NCI-H2196 treated with DMSO at 0.1 percent for 48 hours (cell line): ENCODE measurements at regions not wholly inside any gene's neighbourhood (a gene's known extent, or its start where the extent isn't known, plus 50 kb on each side); places are given as distances from the start of the nearest gene placed in this dataset.

Experiments
- DNase-seq: peaks from one replicate; lab custom pipeline; 2025; ENCODE audit not compliant: unreplicated experiment; lab: John Stamatoyannopoulos, UW

DNA sequence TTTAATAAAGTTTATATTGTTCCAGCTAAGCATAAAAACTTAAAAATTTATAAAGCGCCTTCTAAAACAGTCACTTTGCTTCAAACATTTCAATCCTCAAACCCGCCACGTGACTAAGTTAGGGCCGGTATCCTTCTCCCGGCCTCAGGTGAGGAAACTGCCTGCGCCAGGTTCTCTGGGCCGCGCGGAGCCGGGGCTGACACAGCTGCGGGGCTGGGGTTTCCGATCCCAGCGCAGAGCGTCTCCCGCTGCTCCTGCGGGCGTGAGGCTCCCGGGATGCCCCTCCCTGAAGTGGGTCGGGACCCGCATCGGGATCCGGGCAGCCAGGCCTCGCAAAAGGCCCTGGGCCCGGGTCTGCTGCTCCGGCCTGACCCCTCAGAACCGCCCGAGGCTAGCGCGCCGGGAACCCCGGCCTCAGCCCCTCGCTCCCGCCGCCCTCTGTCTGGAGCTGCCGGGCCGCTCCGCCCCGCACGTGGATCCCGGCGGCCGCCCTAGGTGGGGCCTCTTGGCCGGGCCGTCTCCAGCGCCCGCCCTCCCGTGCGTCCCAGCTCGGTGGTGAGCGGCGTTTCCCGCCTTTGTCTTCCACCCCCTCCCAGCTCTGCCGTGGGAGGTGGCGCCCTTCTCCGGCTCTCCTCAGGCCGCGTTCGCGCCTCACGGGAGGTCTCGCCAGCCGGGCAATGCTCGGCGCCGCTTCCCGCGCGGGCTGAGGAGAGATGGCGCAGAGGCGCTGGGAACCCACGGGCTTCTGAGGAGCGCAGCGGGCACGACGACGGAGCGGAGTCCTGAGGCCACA is 267.9 kb downstream of the DLL1 start:
- DNase-seq = no peak

DNA sequence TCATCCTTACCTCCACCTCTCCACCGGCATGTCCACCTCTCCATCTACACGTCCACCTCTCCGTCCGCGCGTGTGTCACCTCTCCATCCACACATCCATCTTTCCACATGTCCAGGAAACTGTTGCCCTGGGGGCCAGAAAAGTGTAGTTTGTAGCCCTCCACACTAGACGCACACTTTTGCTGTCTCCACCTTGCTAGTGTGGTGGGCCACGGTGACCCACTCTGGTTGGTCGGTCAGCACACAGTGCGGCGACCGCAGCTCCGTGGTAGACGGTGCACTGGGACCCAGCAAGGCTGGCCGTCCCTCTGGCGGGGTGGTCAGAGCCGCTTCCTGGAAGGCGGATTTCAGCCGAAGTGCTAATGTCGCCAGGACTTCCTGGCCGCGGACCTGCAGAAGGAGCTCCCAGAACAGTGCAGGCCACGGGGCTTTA is 268.6 kb downstream of the DLL1 start:
- no peak for DNase-seq

DNA sequence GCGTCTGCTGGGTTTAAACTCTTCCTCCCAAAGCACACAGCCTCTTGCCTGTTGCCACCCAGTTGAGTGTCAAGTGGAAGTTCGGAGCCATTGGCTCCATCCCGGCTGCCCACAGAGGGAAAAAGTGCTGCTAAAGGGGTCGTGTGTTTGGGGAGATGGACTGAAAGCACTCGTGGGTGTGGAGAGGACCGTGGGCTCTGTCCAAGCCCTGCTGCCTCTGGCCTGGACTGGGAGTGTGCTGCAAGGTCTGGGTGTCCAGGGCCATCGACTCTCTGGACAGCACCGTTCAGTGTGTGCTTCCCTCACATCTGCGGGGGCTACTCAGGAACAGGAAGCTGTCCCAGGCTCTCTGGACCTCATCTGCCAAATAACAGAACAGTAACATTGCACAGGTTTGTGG is 269.3 kb downstream of the DLL1 start:
- DNase-seq = no peak

DNA sequence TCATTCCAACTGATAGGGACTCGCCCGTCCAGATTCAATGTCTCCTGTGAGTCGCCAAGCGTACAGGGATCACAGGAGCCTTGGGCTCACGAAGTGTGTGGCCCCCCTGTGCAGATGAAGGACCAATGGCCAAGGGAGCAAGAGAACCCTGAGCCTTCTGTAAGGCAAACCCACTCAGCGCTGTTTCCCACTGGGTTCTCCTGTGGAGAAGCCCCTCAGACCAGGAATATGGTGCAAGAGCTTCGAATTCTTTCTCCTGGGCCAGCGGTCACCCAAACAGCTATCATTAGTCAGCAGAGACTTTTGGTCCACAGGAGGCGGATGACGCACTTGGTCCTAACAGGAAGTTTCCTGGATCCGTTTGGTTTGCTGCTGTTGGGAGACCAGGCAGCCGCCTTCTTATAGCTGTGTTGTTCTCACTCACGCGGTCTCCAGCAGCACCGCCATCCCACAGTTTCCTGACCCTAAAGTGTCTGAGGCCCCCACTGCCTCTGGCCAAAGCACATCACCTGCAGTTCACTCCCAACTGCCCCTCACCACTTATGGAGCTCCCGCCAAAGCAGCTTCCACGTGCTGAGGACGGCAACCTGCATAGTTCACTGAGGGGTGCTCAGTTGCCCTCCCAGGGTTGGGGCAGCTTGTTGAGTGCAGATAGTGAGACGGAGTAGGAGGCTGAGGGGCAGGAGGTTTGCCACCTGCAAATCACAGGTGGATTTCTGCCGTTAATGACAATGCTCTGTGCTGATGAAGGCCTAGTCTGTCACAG is 268.6 kb downstream of the ERMARD start:
- no peak for DNase-seq

DNA sequence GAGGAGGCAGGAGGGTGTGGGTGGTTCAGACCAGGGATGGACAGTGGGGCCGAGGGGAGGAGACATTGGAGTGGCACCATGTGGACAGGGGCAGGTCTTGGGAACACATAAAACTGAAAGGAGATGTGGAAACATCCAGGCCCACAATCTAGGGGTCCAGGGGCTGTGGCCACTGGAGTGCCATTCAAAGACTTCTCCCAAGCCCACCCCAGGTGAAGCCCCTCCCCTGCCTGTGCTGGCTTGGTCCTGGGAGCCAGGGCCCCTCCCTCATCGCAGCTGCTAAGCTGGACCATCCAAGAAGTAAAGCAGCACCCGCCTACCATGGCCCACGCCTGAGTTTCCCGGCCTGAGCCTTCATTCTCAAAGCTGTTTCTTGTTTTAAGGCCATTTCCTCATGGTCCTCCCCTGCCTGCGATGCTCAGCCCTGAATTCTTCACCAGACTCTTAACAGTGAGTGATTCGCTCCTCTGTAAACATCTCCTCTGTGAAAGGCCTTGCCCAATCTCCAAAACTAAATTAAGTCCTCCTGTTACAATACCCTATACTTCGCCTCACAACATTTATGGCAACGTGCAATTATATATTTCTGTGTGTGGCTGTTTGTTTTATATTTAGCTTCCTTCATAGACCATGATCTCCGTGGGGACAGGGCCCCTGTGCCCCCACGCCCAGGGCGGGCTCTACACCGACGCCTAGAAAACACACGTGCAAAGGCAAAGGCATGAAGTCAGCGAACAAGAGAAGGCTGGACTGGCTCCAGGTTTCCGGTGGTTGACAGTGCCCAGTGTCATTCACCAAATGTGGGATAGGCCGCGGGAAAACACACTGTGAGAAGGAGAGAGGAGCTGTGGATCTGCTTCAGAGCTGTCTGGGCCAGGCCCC is 267.8 kb downstream of the ERMARD start:
- DNase-seq = no peak

DNA sequence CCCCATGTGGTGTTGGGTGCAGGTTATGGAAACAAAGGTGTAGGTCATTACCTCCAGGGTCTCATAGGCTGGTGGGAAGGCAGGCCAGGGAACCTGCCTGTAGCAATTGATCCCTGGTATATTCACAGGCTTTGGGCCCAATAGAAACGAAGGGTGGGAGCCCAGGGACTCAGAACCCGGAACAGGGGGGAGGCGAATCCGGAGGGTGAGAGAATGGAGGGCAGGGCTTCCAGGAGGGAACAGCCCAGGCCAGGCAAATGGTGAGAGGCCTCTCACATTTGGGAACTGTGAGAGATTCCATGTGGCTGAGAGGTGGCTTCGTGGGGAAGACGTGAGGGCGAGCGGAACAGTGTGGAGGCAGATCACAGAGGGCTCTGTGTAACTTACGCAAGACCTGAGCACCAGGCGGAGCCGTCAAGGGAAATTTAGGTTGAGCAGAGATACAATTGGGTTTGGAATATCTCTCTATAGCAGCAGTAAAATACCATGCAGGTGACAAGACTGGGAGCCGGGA is 267.1 kb downstream of the ERMARD start:
- no peak for DNase-seq

DNA sequence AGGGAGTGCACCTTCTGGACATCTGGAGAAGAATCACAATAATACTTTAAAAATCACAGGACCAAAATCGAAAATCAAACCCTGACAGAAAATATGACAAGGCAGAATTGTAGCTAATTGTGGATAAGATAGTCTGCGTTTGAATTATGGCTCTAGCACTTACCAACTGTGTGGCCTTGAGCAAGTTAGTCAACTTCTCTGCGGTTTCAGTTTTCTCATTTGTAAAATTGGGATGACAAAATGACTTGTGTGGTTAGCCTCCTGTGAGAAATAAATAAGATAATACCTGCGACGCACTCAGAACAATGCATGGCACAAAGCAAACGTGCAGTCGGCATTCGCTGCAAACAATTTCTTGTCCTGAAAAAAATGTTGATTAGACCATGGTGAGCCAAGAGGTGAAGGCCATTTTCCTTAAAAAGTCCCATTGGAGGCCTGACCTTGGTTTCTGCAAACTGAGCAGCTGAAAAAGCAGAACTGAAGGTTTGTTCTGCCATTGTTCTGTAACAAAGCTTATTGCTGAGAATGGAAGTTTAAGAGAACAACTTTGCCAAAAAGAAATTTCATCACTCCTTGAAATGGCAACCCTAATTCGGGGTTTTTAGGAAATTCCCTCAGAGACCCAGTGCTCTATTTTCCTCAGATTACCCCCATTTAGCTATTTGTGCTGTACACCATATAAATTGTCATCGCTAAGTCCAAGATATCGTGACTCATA is 266.3 kb downstream of the ERMARD start:
- no peak for DNase-seq

DNA sequence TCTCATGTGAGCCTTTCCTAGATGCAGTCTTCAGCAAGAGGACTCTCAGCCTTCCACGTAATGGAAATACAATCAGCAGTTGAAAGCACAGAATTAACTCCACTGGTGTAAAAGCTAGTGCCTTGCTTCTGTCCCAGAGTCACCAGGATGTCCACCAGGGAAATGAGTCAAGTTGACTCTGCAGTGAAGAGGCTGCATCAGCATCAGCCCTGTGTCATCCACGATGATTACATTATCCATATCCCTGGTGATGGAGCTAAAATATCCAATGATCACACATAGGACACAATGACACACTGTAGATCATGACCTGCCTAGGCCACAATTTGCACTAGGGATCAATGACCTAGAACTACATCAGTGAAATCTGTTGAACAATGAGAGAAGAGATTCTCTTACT is 262.4 kb downstream of the ERMARD start:
- no peak for DNase-seq

DNA sequence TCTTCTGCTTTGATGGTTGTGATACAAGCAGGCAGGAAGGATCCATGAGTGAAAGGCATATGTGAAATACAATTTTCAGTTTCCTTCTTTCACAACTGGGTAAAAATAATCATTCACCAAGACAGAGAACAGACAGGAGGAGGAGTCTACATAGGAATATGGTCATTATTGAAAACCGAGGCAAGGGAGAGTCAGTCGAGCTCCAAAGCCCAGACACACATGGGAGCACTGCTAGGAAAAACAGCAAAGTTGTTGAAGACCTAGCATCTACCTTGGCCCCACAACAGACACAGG is 260.6 kb downstream of the ERMARD start:
- DNase-seq = no peak

DNA sequence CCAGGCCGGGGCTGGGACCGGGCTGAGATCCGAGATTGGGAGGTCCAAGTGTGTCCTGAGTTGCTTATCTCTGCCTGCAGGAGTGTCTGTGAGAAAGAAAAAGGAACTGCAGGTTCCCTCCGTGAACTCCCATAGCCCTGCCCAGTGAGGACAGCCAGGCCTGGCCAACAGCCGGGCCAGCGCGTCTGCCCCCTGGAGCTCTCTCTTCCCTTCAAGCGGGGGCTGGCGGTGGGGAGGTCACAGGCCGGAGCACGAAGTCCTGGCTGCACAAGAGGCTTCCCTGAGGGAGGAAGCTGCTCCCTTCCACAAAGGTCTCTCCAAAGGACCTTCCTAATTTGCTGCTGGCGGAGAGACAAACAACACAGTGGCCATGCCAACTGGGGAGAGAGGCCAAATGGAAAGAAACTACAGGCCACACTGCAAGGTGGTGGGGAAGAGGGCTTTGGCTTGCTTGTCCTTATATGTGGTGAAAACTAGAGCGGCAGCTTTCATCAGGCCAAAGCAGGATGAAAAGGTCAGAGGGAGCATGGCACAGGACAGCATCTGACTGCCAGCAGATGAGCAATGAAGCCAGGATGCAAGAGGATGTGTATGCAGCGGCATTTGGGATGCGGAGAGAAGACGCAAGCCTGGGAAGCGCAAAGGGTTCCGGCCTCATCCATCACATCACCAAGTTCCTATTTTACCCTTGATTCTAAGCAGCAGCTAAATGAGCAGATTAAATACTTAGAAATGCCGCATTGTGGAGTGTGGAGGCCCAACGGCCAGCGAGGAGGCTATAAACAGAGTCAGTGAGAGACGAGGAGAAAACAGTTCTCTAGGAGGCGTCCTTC is 260.0 kb downstream of the ERMARD start:
- DNase-seq = no peak

DNA sequence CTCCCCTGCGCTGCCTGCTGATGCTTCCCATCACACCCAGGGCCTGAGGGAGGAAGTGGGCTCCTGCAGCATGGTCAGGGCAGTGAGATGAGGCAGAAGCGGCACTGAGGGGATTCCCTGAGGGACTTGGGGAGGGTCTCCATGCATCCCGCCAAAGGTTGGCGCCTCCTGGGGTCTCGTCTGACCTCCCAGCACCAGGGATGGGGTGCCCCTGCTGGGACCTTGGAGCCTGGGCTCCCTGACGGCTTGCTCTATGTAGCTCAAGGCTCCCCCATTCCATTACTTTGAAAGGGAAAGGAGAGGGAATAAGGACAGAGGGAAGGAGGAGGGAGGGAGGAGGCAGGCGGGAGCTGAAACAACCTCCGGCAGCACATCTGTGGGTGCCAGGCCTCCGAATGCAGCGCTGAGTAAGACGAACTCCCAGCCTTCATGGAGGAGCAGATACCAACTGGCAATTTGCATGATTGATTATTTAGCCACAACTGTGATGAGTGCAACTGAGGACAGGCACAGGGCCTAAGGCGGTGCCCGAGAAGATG is 259.3 kb downstream of the ERMARD start:
- DNase-seq = no peak

DNA sequence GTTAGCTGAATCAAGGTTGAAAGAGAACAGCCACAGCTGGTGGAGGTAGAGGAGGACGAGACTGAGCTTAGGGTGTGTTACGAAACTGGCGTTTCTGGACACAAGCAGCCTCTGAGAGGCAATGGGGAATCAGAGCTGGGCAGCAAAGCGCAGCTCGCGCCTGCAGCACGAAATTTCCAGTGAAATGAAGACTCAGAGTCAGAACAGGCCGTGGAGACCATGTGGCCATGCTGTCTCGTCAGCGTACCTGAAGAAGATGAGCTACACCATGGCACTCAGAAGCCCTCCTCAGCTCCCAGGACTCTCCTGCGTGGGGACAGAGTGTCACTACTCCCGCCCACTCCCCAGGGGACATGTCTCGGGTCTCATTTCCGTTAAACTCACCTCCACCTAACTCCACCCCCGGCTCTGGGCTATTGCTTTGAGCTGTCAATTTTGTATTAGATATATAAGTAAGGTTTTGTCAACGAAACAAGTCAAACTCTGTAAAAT is 256.9 kb downstream of the ERMARD start:
- DNase-seq = no peak

DNA sequence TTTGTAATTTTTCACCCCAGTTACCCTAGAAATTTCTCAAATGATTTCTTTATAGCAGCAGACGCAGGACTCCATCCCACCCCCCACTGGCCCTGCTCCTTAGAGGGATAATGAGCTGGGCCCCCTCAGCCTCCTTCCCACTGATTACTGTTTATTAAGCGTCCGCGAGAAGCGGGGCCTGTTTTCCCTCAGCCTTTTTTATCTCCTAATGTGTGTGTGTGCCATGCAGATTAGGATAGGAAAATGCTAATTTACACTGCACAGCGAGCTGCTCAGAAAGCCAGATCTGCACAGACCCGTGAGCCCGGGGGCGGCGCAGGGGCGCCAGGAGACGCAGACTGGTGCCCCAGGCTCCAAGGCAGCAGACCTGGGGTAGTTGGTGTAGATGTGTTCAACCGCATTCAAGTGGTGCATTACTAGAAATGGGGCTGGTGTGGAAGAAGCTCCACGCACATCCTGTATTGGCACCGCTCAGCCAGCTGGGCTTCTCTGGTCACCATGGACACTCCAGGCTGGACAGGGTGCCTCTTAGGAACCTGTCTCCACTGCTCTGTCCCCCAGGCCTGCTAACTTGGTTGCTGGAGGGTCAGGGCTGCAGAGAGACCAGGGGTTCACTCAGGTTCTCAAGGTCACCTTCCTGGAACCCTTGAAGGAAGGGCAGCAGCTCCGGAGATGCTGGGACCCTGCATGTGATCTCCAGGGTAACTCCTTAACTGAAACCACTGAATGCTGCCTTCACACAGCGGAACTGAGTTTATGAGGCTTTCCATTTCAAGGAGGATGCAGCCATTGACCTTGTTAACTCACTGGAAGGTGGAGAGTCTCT is 256.3 kb downstream of the ERMARD start:
- DNase-seq = no peak

DNA sequence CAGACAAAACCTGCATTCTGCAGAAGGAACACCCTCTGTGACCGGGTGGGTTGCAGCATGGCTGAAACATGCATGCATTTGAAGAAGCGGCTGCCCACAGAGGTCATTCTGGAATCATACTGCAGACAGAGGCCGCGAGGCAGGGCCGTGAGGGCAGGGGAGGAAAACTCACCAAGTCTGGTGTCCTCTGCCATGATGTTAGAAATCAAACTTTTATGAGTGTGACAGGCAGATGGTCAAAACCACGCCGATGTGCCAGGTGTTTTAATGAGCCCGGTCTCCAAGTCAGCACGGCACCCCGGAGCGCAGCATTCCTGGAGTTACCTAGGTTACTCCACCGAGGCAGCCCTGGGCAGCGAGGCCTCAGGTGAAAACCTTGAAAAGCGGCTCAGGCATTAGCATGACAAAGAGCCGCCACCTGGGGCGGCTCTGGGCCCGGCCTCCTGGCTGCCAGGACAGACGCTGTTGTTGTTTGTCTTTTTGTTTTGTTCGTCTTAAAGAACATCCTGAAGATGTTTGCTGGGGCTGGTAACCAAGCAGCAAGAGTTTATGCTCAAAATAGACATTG is 255.6 kb downstream of the ERMARD start:
- no peak for DNase-seq

DNA sequence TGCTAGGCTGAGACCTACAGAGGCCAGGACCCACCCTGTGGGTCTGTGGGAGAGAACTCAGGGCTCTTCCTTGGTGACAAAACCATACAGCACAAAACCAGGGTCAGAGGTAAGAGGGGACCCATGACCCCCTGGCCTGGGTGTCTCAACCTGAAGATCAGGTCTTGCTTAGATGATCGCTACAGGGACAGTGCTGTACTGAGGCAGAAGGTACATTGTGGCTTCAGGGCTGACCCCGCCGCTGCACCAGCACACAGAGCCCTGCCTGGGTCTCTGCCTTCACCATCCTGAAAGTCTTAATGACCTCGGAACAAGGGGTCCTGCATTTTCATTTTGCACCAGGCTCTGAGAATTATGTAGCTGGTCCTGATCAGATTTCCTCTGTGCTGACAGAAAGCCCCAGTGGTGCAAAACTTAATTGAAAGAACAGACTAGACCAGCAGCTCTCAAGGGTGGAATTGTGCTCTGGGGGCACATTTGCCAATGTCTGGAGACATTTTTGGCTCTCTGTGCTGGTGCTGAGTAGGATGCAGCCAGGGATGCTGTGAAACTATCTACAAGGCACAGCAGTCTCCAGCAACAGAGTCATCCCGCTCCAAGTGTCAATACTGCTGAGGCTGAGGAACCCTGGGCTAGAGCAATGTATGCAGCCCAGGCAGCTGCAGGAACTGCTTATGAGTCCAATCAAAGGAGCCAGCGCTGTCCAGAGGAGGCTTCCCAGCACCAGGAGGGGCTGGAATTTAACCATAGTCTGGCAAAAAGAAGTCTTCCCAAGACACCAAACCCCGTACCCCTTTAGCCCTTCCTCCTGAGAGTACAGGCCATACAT is 254.9 kb downstream of the ERMARD start:
- DNase-seq = no peak

DNA sequence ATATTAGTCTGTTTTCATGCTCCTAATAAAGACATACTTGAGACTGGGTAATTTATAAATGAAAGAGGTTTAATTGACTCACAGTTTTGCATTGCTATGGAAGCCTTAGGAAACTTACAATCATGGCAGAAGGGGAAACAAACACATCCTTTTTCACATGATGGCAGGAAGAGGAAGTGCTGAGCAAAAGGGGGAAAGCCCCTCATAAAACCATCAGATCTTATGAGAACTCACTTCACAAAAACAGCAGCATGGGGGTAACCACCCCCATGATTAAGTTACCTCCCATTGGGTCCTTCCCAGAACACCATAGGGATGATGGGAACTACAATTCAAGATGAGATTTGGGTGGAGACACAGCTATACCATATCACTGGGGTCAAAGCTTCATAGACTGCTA is 254.2 kb downstream of the ERMARD start:
- no peak for DNase-seq

DNA sequence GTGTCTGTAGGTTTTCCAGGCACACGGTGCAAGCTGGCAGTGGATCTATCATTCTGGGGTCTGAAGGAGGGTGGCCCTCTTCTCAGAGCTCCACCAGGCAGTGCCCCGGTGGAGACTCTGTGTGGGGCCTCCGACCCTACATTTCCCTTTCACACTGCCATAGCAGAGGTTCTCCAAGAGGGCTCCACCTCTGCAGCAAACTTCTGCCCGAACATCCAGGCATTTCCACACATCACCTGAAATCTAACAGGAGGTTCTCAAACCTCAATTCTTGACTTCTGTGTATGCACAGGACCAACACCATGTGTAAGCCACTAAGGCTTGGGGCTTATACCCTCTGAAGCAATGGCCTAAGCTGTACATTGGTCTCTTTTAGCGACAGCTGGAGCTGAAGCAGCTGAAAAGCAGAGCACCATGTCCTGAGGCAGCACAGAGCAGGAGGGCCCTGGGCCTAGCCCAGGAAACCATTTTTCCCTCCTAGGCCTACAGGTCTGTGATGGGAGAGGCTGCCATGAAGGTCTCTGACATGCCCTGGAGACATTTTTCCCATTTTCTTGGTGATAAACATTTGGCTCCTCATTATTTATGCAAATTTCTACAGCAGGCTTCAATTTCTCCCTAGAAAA is 253.3 kb downstream of the ERMARD start:
- DNase-seq = no peak
